Upper lobe of left lung (tissue), 6 donors: ENCODE measurements at regions not wholly inside any gene's neighbourhood (a gene's known extent, or its start where the extent isn't known, plus 50 kb on each side); places are given as distances from the start of the nearest gene placed in this dataset.
A peak's percentile ranks its signal among the peaks of the same experiment; 100 is the strongest.

Experiments used
- ATAC-seq, 2 donors: fragments of 200-7000 bp; cut with Tn5 transposase; one replicate each; pipeline ENCODE4 v1.9.1; 2022; ENCODE audit warnings: mild to moderate bottlenecking in 2 of 2, moderate library complexity in 2 of 2; ENCODE audit not compliant: low FRiP score in 2 of 2
- DNase-seq, 2 donors: peaks; one replicate each; pipeline ENCODE4 v3.0.0-alpha.2; 2019 to 2020
- H3K27ac ChIP-seq, 4 donors: fragments of 200-600 bp; sonication (generic); one replicate each; pipeline ENCODE4 v1.5.1; 2016 to 2019
- H3K27me3 ChIP-seq, 4 donors: fragments of 200-600 bp; sonication (generic); one replicate each; pipeline ENCODE4 v1.5.1; 2017 to 2019
- H3K36me3 ChIP-seq, 4 donors: fragments of 200-600 bp; sonication (generic); one replicate each; pipeline ENCODE4 v1.5.1; 2016 to 2019
- H3K4me1 ChIP-seq, 4 donors: fragments of 200-600 bp; sonication (generic); one replicate each; pipeline ENCODE4 v1.5.1; 2018 to 2019
- H3K4me3 ChIP-seq, 4 donors: fragments of 200-600 bp; sonication (generic); one replicate each; pipeline ENCODE4 v1.5.1; 2017 to 2019; ENCODE audit warnings: mild to moderate bottlenecking in 2 of 4, moderate library complexity in 1 of 4
- H3K9me3 ChIP-seq, 4 donors: fragments of 200-600 bp; sonication (generic); one replicate each; pipeline ENCODE4 v1.5.1; 2018 to 2019
- CTCF ChIP-seq, 6 experiments: fragments of 450-650 bp in 4 of 6; fragments of 200-600 bp in 2 of 6; sonication (generic) in 2 of 6; IDR thresholded peaks; one replicate each; pipeline ENCODE4 v1.5.1; 2016 to 2019; ENCODE audit warnings: antibody characterized with exemption in 6 of 6
- EP300 ChIP-seq, 4 donors: sonication (generic); formaldehyde crosslinking; IDR thresholded peaks; one replicate each; pipeline ENCODE4 v1.5.1; 2017; ENCODE audit warnings: antibody characterized with exemption in 4 of 4, control low read depth in 2 of 4
- POLR2A ChIP-seq, 4 donors: fragments of 450-650 bp; IDR thresholded peaks; one replicate each; pipeline ENCODE4 v1.5.1; 2016 to 2017; ENCODE audit warnings: antibody characterized with exemption in 4 of 4, mild to moderate bottlenecking in 2 of 4
- POLR2AphosphoS5 ChIP-seq, 2 donors: sonication (generic); formaldehyde crosslinking; IDR thresholded peaks; one replicate each; pipeline ENCODE4 v1.5.1; 2017; ENCODE audit warnings: antibody characterized with exemption in 2 of 2
- WGBS, 2 donors: methylation state at CpG; one replicate each; pipeline ENCODE4 v1.1.5; 2017 to 2018; 5-methylcytosine and 5-hydroxymethylcytosine counted together
- donor health status: DM: no; HTN: no; CAD: no; lungs with moderate emphysema.
- donor health status: DM: no; HTN: yes; CAD: no; lungs with severe emphysema.

- Histone ChIP-seq H3K27me3 (no peaks in the 10 kb centered on the region), H3K9me3 (no peaks in the 10 kb centered on the region), H3K27ac (no peak overlapping the region), H3K4me1 (no peaks in the 10 kb centered on the region), H3K4me3 (no peak overlapping the region), H3K36me3 (no peaks in the 10 kb centered on the region)
- DNase-seq = no peak
- ATAC-seq = no peak
- TF ChIP-seq POLR2A (IDR thresholded peaks at IDR 0.05) = no peak
- TF ChIP-seq EP300 (IDR thresholded peaks at IDR 0.05) = no peak
- TF ChIP-seq CTCF (IDR thresholded peaks at IDR 0.05) = no peak
- TF ChIP-seq POLR2AphosphoS5 (IDR thresholded peaks at IDR 0.05) = no peak
Measured at GRCh38 chr16:86983621-86984020, 333.6 kb downstream of the C16orf95 start.

GRCh38 chr16:86984343-86984742 is 332.8 kb downstream of the C16orf95 start:
- no peak for ATAC-seq
- H3K27ac ChIP-seq = no peak overlapping the region
- 85 to 91% methylated on average over 10 of the region's 10 CpGs for WGBS, 2 donors

GRCh38 chr16:86984991-86985647 is 332.1 kb downstream of the C16orf95 start:
- H3K4me1 ChIP-seq = no peaks in the 10 kb centered on the region
- H3K27me3 ChIP-seq = no peaks in the 10 kb centered on the region
- H3K36me3 ChIP-seq = no peaks in the 10 kb centered on the region
- H3K27ac ChIP-seq = no peak overlapping the region
- H3K9me3 ChIP-seq = no peaks in the 10 kb centered on the region
- ATAC-seq (peak in 1 of 2 donors; percentile 16), DNase-seq (no peak)
- TF ChIP-seq EP300 (IDR thresholded peaks at IDR 0.05) (no peak), CTCF (IDR thresholded peaks at IDR 0.05) (no peak), POLR2A (IDR thresholded peaks at IDR 0.05) (no peak), POLR2AphosphoS5 (IDR thresholded peaks at IDR 0.05) (no peak)
- 74 to 75% methylated on average over 6 to 13 of the region's 13 CpGs for WGBS, 2 donors
- no peak overlapping the region for H3K4me3 ChIP-seq

More at GRCh38 chr16:86984343-86984742, 332.8 kb downstream of the C16orf95 start:
- DNase-seq = peak in 1 of 2 donors; percentile 24
- Histone ChIP-seq H3K9me3 (no peaks in the 10 kb centered on the region), H3K4me1 (no peaks in the 10 kb centered on the region), H3K36me3 (no peaks in the 10 kb centered on the region), H3K27me3 (no peaks in the 10 kb centered on the region), H3K4me3 (no peak overlapping the region)
- TF ChIP-seq CTCF (IDR thresholded peaks at IDR 0.05) (no peak), POLR2A (IDR thresholded peaks at IDR 0.05) (no peak), POLR2AphosphoS5 (IDR thresholded peaks at IDR 0.05) (no peak), EP300 (IDR thresholded peaks at IDR 0.05) (no peak)

GRCh38 chr16:86985648-86986015 is 331.6 kb downstream of the C16orf95 start:
- no peaks in the 10 kb centered on the region for H3K4me1 ChIP-seq
- ATAC-seq (peak in 1 of 2 donors; percentile 10), DNase-seq (peak in 1 of 2 donors; percentile 52)
- H3K4me3 ChIP-seq = no peak overlapping the region
- 88 to 92% methylated on average over 10 to 12 of the region's 12 CpGs for WGBS, 2 donors
- no peaks in the 10 kb centered on the region for H3K36me3 ChIP-seq
- no peaks in the 10 kb centered on the region for H3K9me3 ChIP-seq
- H3K27me3 ChIP-seq = no peaks in the 10 kb centered on the region
- TF ChIP-seq POLR2AphosphoS5 (IDR thresholded peaks at IDR 0.05) = no peak
- no peak for TF ChIP-seq POLR2A (IDR thresholded peaks at IDR 0.05)
- no peak for TF ChIP-seq EP300 (IDR thresholded peaks at IDR 0.05)
- no peak for TF ChIP-seq CTCF (IDR thresholded peaks at IDR 0.05)
- no peak overlapping the region for H3K27ac ChIP-seq

GRCh38 chr16:86986136-86986535 is 331.1 kb downstream of the C16orf95 start:
- DNase-seq = no peak
- 87% methylated on average over 3 to 7 of the region's 7 CpGs for WGBS, 2 donors
- no peaks in the 10 kb centered on the region for H3K36me3 ChIP-seq
- H3K27me3 ChIP-seq = no peaks in the 10 kb centered on the region
- TF ChIP-seq CTCF (IDR thresholded peaks at IDR 0.05) = no peak
- TF ChIP-seq POLR2A (IDR thresholded peaks at IDR 0.05) = no peak
- TF ChIP-seq EP300 (IDR thresholded peaks at IDR 0.05) = no peak
- no peak for TF ChIP-seq POLR2AphosphoS5 (IDR thresholded peaks at IDR 0.05)
- no peak overlapping the region for H3K27ac ChIP-seq
- H3K4me1 ChIP-seq = no peaks in the 10 kb centered on the region
- no peaks in the 10 kb centered on the region for H3K9me3 ChIP-seq
- ATAC-seq = no peak
- no peak overlapping the region for H3K4me3 ChIP-seq
